HCT116 (cell line): ENCODE measurements at regions not wholly inside any gene's neighbourhood (a gene's known extent, or its start where the extent isn't known, plus 50 kb on each side); places are given as distances from the start of the nearest gene placed in this dataset.
"Not testable (repeated sequence)": the region's sequence is repeated elsewhere in the genome, so short reads cannot be mapped to it uniquely, and the experiment has no call there.

Experiments
- ATAC-seq: fragments of 200-7000 bp; cut with Tn5 transposase; 2 replicates; pipeline ENCODE4 v1.9.1; 2020; ENCODE audit warnings: mild to moderate bottlenecking, moderate library complexity
- BruUV-seq: library from RNA; stranded (reverse); fragments of 400-500 nt; replicated peaks from 2 replicates; lab custom pipeline; 2021; lab: Mats Ljungman, UMichigan
- CTCF ChIA-PET: fragments of 300-600 bp; sonication (Branson Sonifier 250); formaldehyde crosslinking; loops from one replicate; lab custom pipeline; 2021; ENCODE audit warnings: antibody characterized with exemption; lab: Charles Lee
- POLR2A ChIA-PET: fragments of 300-600, 350-600 bp; sonication (Branson Sonifier 250); formaldehyde crosslinking; loops from one replicate; lab custom pipeline; 2021; ENCODE audit warnings: antibody characterized with exemption; lab: Charles Lee
- RAD21 ChIA-PET, 2 experiments: fragments of 300-600 bp; sonication (Branson Sonifier 250); formaldehyde crosslinking; loops; one replicate each; lab custom pipeline; 2023; ENCODE audit warnings: low total read pairs in 2 of 2; ENCODE audit not compliant: uncharacterized antibody in 2 of 2, unreplicated experiment in 2 of 2, low non-redundant PET in 1 of 2; lab: Charles Lee
- DNase-seq: peaks from one replicate; pipeline ENCODE4 v3.0.0-alpha.2; 2010; ENCODE audit warnings: low read depth, low spot score
- H2AFZ ChIP-seq: fragments of 200-600 bp; shearing (Covaris generic), sonication (generic); 2 replicates; pipeline ENCODE4 v1.6.1; 2017; ENCODE audit warnings: low read depth, mixed run types, mixed read lengths, antibody characterized with exemption, low read length; ENCODE audit not compliant: poor library complexity, severe bottlenecking
- H3K27ac ChIP-seq: 2 replicates; pipeline ENCODE4 v1.5.1; 2012; ENCODE audit warnings: low read depth, low read length
- H3K27me3 ChIP-seq: fragments of 200-600 bp; sonication (generic); 2 replicates; pipeline ENCODE4 v1.6.1; 2016; ENCODE audit warnings: mixed run types, low read length, mixed read lengths; ENCODE audit not compliant: insufficient read depth
- H3K36me3 ChIP-seq, 2 experiments: fragments of 200-500 bp in 1 of 2; fragments of 200-600 bp in 1 of 2; sonication (Bioruptor generic) in 1 of 2; sonication (generic) in 1 of 2; 2 replicates each; pipeline versions ENCODE4 v1.5.1 to v1.6.1; 2014 to 2016; ENCODE audit warnings: low read length in 2 of 2, inconsistent platforms in 1 of 2, mixed read lengths in 1 of 2, mixed run types in 1 of 2; ENCODE audit not compliant: insufficient read depth in 2 of 2, control insufficient read depth in 1 of 2
- H3K4me1 ChIP-seq, 2 experiments: fragments of 200-600 bp in 1 of 2; sonication (generic) in 1 of 2; 2 replicates each; pipeline versions ENCODE4 v1.5.1 to v1.6.1; 2012 to 2017; ENCODE audit warnings: low read length in 2 of 2, inconsistent platforms in 1 of 2, mild to moderate bottlenecking in 1 of 2, mixed read lengths in 1 of 2, mixed run types in 1 of 2, moderate library complexity in 1 of 2; ENCODE audit not compliant: insufficient read depth in 2 of 2, control insufficient read depth in 1 of 2
- H3K4me2 ChIP-seq: fragments of 200-600 bp; sonication (generic); 2 replicates; pipeline ENCODE4 v1.6.1; 2017; ENCODE audit warnings: mixed run types, low read length, mixed read lengths
- H3K4me3 ChIP-seq, 2 experiments: fragments of 200-600 bp in 1 of 2; sonication (generic) in 1 of 2; replicated peaks in 1 of 2; 2 replicates each; pipeline ENCODE4 v1.5.1; 2011 to 2016; ENCODE audit warnings: low read length in 2 of 2, control low read depth in 1 of 2, low read depth in 1 of 2, mild to moderate bottlenecking in 1 of 2, mixed read lengths in 1 of 2, mixed run types in 1 of 2
- H3K79me2 ChIP-seq: fragments of 200-600 bp; sonication (generic); 2 replicates; pipeline ENCODE4 v1.6.1; 2017; ENCODE audit warnings: mild to moderate bottlenecking, mixed run types, low read length, moderate library complexity, mixed read lengths; ENCODE audit not compliant: insufficient read depth
- H3K9ac ChIP-seq: fragments of 200-600 bp; sonication (generic); 2 replicates; pipeline ENCODE4 v1.6.1; 2016; ENCODE audit warnings: low read length, mixed read lengths
- H3K9me2 ChIP-seq: fragments of 200-600 bp; sonication (generic), shearing (Covaris generic); 2 replicates; pipeline ENCODE4 v1.6.1; 2017; ENCODE audit warnings: mixed run types, mild to moderate bottlenecking, moderate library complexity; ENCODE audit not compliant: insufficient read depth
- H3K9me3 ChIP-seq, 2 experiments: fragments of 200-500 bp in 1 of 2; fragments of 200-600 bp in 1 of 2; sonication (Bioruptor generic) in 1 of 2; sonication (generic) in 1 of 2; 2 replicates each; pipeline ENCODE4 v1.6.1; 2014 to 2017; ENCODE audit warnings: low read length in 2 of 2, mixed read lengths in 2 of 2, inconsistent platforms in 1 of 2, low read depth in 1 of 2, mild to moderate bottlenecking in 1 of 2, mixed run types in 1 of 2, moderate library complexity in 1 of 2; ENCODE audit not compliant: control insufficient read depth in 1 of 2, insufficient read depth in 1 of 2
- H4K20me1 ChIP-seq: fragments of 200-600 bp; sonication (generic), shearing (Covaris generic); 2 replicates; pipeline ENCODE4 v1.6.1; 2017; ENCODE audit warnings: mixed run types, mild to moderate bottlenecking, moderate library complexity; ENCODE audit not compliant: insufficient read depth
- FOSL1 ChIP-seq: IDR thresholded peaks from 2 replicates; pipeline ENCODE4 v1.6.1; 2012; ENCODE audit warnings: low read depth
- SIN3A ChIP-seq: IDR thresholded peaks from 2 replicates; pipeline ENCODE4 v1.6.1; 2012; ENCODE audit warnings: low read depth
- ZFX ChIP-seq: fragments of 450-650 bp; IDR thresholded peaks from 2 replicates; pipeline ENCODE4 v1.6.1; 2017
- intact Hi-C: fragments of 100-400 bp; cut with micrococcal nuclease; formaldehyde crosslinking; loops from 2 replicates; pipeline ENCODE4 v1.10.0; 2022
- TF ChIP-seq, protein P1 (sequence below): IDR thresholded peaks from 2 replicates; pipeline ENCODE4 v1.6.1; 2012

GRCh38 chr3:189383630-189384029 is 211.9 kb downstream of the TPRG1 start:
- H3K4me3 ChIP-seq: no peak overlapping the region
- intact Hi-C loops: no loop called here
- RAD21 ChIA-PET: no interaction called here
- DNase-seq: no peak
- peaks cover 0 to 4% of the 10 kb centered on the region in 2 experiments; a peak in 1 of 4 replicates for H3K4me1 ChIP-seq
- no peak overlapping the region for H3K9ac ChIP-seq
- no peaks in the 10 kb centered on the region for H3K9me2 ChIP-seq
- no peaks in the 10 kb centered on the region for H4K20me1 ChIP-seq
- POLR2A ChIA-PET: no interaction called here
- H3K4me2 ChIP-seq: no peak overlapping the region
- H3K36me3 ChIP-seq: no peaks in the 10 kb centered on the region
- H3K27ac ChIP-seq: no peak overlapping the region
- BruUV-seq: no TSS peak
- no peaks in the 10 kb centered on the region for H3K27me3 ChIP-seq
- TF ChIP-seq SIN3A: no peak
- TF ChIP-seq, protein P1, sequence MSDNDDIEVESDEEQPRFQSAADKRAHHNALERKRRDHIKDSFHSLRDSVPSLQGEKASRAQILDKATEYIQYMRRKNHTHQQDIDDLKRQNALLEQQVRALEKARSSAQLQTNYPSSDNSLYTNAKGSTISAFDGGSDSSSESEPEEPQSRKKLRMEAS: no peak
- TF ChIP-seq ZFX: no peak
- TF ChIP-seq FOSL1: no peak
- no peak overlapping the region for H2AFZ ChIP-seq
- CTCF ChIA-PET: no interaction called here
- no peaks in the 10 kb centered on the region for H3K79me2 ChIP-seq
- no peaks in the 10 kb centered on the region for H3K9me3 ChIP-seq
- ATAC-seq: no peak

GRCh38 chr3:189385880-189386279 is 214.1 kb downstream of the TPRG1 start:
- POLR2A ChIA-PET, H3K27me3 ChIP-seq, H3K9me3 ChIP-seq, H4K20me1 ChIP-seq, intact Hi-C loops, H3K36me3 ChIP-seq, H3K27ac ChIP-seq, DNase-seq, H3K9me2 ChIP-seq, BruUV-seq, H3K9ac ChIP-seq, H3K4me1 ChIP-seq, H2AFZ ChIP-seq, H3K4me3 ChIP-seq, H3K79me2 ChIP-seq, ATAC-seq, CTCF ChIA-PET, H3K4me2 ChIP-seq, RAD21 ChIA-PET: not testable (repeated sequence)
